ENCODE measurements at regions not wholly inside any gene's neighbourhood (a gene's known extent, or its start where the extent isn't known, plus 50 kb on each side); places are given as distances from the start of the nearest gene placed in this dataset.

DNA sequence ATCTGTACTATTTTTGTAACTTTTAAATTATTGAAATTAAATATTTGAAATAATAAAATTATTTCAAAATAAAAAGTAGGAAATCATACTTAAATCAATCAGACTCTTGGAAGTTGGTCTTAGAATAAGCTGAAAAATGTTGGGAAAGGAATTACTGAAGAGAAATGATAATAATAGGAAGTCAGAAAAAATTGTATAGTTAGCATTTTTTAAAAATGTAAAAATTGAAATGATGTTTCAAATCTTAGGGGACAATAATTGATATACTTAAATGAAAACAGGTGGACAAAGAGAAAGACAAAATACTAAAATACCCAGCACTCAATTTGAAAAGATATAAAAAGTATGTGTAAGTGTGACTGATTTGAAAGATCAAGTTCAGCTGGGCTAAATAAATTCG, 186.1 kb downstream of the BMP2 start:
- H2AFZ ChIP-seq (ENCODE audit: low read depth): no peak overlapping the region
- H3K9ac ChIP-seq: no peak overlapping the region
- WGBS (ENCODE audit: low lambda C conversion rate): 0% methylated on average over 1 of the region's 1 CpG
- no peak for DNase-seq
- no peak for TF ChIP-seq NRF1 (IDR thresholded peaks at IDR 0.05; ENCODE audit: low read depth, low read length)
- TF ChIP-seq ELF1 (IDR thresholded peaks at IDR 0.05): no peak
- TF ChIP-seq RXRA (IDR thresholded peaks at IDR 0.05; ENCODE audit: borderline replicate concordance, low read depth): no peak
- no peak for TF ChIP-seq EP300 (IDR thresholded peaks at IDR 0.05; ENCODE audit: borderline replicate concordance in 1 of 2, low read depth in 1 of 2, low read length in 1 of 2)
- no peak for TF ChIP-seq RCOR1 (IDR thresholded peaks at IDR 0.05; ENCODE audit: low read length)
- TF ChIP-seq FOXJ3 (CRISPR knock-in tag; IDR thresholded peaks at IDR 0.05): no peak
- TF ChIP-seq, protein P1, sequence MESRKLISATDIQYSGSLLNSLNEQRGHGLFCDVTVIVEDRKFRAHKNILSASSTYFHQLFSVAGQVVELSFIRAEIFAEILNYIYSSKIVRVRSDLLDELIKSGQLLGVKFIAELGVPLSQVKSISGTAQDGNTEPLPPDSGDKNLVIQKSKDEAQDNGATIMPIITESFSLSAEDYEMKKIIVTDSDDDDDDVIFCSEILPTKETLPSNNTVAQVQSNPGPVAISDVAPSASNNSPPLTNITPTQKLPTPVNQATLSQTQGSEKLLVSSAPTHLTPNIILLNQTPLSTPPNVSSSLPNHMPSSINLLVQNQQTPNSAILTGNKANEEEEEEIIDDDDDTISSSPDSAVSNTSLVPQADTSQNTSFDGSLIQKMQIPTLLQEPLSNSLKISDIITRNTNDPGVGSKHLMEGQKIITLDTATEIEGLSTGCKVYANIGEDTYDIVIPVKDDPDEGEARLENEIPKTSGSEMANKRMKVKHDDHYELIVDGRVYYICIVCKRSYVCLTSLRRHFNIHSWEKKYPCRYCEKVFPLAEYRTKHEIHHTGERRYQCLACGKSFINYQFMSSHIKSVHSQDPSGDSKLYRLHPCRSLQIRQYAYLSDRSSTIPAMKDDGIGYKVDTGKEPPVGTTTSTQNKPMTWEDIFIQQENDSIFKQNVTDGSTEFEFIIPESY (IDR thresholded peaks at IDR 0.05; ENCODE audit: borderline replicate concordance, low read depth): no peak
- no peak for TF ChIP-seq RFX5 (IDR thresholded peaks at IDR 0.05; ENCODE audit: low read length)
- no peak for TF ChIP-seq POLR2AphosphoS5 (IDR thresholded peaks at IDR 0.05; ENCODE audit: low read depth, low read length)
- no peak for TF ChIP-seq TEAD4 (IDR thresholded peaks at IDR 0.05; ENCODE audit: borderline replicate concordance, insufficient read depth)
- TF ChIP-seq, protein P2, sequence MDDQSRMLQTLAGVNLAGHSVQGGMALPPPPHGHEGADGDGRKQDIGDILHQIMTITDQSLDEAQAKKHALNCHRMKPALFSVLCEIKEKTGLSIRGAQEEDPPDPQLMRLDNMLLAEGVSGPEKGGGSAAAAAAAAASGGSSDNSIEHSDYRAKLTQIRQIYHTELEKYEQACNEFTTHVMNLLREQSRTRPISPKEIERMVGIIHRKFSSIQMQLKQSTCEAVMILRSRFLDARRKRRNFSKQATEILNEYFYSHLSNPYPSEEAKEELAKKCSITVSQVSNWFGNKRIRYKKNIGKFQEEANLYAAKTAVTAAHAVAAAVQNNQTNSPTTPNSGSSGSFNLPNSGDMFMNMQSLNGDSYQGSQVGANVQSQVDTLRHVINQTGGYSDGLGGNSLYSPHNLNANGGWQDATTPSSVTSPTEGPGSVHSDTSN (IDR thresholded peaks at IDR 0.05): no peak
- TF ChIP-seq SIN3A (IDR thresholded peaks at IDR 0.05; ENCODE audit: borderline replicate concordance, low read depth, low read length): no peak
- no peak for TF ChIP-seq MEF2A (IDR thresholded peaks at IDR 0.05; ENCODE audit: borderline replicate concordance, low read depth)
- TF ChIP-seq EZH2phosphoT487 (IDR thresholded peaks at IDR 0.05; ENCODE audit: borderline replicate concordance, low read depth): no peak
- no peak for TF ChIP-seq TAF1 (IDR thresholded peaks at IDR 0.05; ENCODE audit: borderline replicate concordance, low read depth, low read length)
- no peak for TF ChIP-seq SMC3 (IDR thresholded peaks at IDR 0.05; ENCODE audit: low read depth, low read length)
- TF ChIP-seq CHD2 (IDR thresholded peaks at IDR 0.05; ENCODE audit: low read length, partially characterized antibody): no peak
- TF ChIP-seq RAD21 (IDR thresholded peaks at IDR 0.05; ENCODE audit: low read length): no peak
- no peak for TF ChIP-seq TCF12 (IDR thresholded peaks at IDR 0.05)
- H3K27ac ChIP-seq (ENCODE audit: low read depth in 2 of 2, low read length in 1 of 2): no peak overlapping the region
- no peaks in the 10 kb centered on the region for H3K9me3 ChIP-seq
- ChIA-PET CTCF (no interaction called here), POLR2A (no interaction called here)
- no peaks in the 10 kb centered on the region for H3K9me2 ChIP-seq
- no peaks in the 10 kb centered on the region for H3K27me3 ChIP-seq (ENCODE audit: insufficient read depth)
- H4K20me1 ChIP-seq (ENCODE audit: insufficient read depth): no peaks in the 10 kb centered on the region
- H3K36me3 ChIP-seq (replicated peaks in 1 of 2; ENCODE audit: control insufficient read depth in 1 of 2, insufficient read depth in 2 of 2, low read length in 1 of 2): no peaks in the 10 kb centered on the region
- no peaks in the 10 kb centered on the region for H3F3A ChIP-seq (replicated peaks; ENCODE audit: insufficient read depth)
- no peaks in the 10 kb centered on the region for H3K4me1 ChIP-seq (ENCODE audit: control insufficient read depth in 1 of 2, insufficient read depth in 2 of 2, low read depth in 1 of 2, low read length in 1 of 2)
- H3K4me2 ChIP-seq: no peak overlapping the region
- H3K79me2 ChIP-seq (ENCODE audit: insufficient read depth): no peaks in the 10 kb centered on the region
- H3K4me3 ChIP-seq (ENCODE audit: low read depth in 2 of 2, low read length in 1 of 2): no peak overlapping the region
